ENCODE measurements at regions not wholly inside any gene's neighbourhood (a gene's known extent, or its start where the extent isn't known, plus 50 kb on each side); places are given as distances from the start of the nearest gene placed in this dataset.
A peak's percentile ranks its signal among the peaks of the same experiment; 100 is the strongest.

DNA sequence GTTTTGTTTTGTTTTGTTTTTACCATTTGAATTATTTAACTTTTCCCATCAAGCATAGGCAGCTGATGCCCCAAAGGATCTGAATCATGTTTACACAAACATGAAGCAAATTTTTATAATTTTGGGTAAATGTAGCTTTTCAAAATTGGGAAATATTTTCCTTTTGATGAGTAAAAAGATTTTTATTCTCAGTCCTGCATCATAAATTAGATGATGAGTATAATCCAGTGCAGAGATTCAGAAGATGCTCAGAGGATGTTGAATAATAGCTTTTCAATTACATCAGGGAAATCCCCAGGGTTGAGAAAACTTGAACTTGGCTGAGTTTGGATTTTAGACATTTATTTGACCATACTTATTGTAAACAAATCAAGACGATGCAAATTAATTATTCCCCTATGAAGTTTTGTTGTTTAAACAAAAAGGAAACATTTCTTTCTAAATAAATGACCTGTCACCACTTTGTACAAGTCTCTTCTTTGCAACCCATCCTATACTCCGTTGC, 121.7 kb downstream of the FAM204A start:
- Histone ChIP-seq H3K18ac (ENCODE audit: low read length) (no peak overlapping the region), H2BK120ac (ENCODE audit: low read depth, low read length) (no peak overlapping the region), H2BK12ac (ENCODE audit: low read length) (no peak overlapping the region), H4K8ac (ENCODE audit: low read depth, low read length) (no peak overlapping the region), H3K4me2 (ENCODE audit: insufficient read depth, low read length, poor library complexity, severe bottlenecking) (no peak overlapping the region), H3K9ac (ENCODE audit: low read depth, low read length, poor library complexity) (no peak overlapping the region), H3K27ac (replicated peaks; ENCODE audit: low read length) (no peak overlapping the region), H3K79me1 (ENCODE audit: low read depth, low read length) (no peaks in the 10 kb centered on the region), H2BK15ac (ENCODE audit: low read length) (no peak overlapping the region), H3K9me3 (replicated peaks in 1 of 2; ENCODE audit: control insufficient read depth in 2 of 2, insufficient read depth in 1 of 2, low read depth in 1 of 2, low read length in 2 of 2) (no peaks in the 10 kb centered on the region), H2AFZ (ENCODE audit: low read length) (no peak overlapping the region), H2AK5ac (ENCODE audit: low read depth, low read length) (no peak overlapping the region), H3K14ac (ENCODE audit: low read length) (no peak overlapping the region), H3K36me3 (replicated peaks in 1 of 2; ENCODE audit: control insufficient read depth in 2 of 2, insufficient read depth in 2 of 2, low read length in 2 of 2) (no peaks in the 10 kb centered on the region), H3K23ac (ENCODE audit: low read depth, low read length, poor library complexity) (no peak overlapping the region), H3K27me3 (ENCODE audit: control insufficient read depth in 3 of 3, insufficient read depth in 3 of 3, low read depth in 1 of 3, low read length in 3 of 3) (peaks cover 0 to 6% (median 0%) of the 10 kb centered on the region in 3 experiments), H3K4ac (ENCODE audit: low read length) (no peak overlapping the region), H4K91ac (ENCODE audit: low read depth, low read length, poor library complexity) (no peak overlapping the region), H2BK5ac (ENCODE audit: low read length) (no peak overlapping the region), H3K4me1 (ENCODE audit: control insufficient read depth in 2 of 2, insufficient read depth in 1 of 2, low read depth in 1 of 2, low read length in 2 of 2) (peaks cover 0 to 2% of the 10 kb centered on the region in 2 donors), H3K4me3 (ENCODE audit: low read length in 2 of 2) (no peak overlapping the region)
- no CpG with 5 or more reads among the region's 2 CpGs for WGBS, 2 donors (ENCODE audit: extremely low coverage in 2 of 2, insufficient read length in 2 of 2, insufficient replicate concordance in 1 of 2)
- no peak for DNase-seq (ENCODE audit: low spot score)

DNA sequence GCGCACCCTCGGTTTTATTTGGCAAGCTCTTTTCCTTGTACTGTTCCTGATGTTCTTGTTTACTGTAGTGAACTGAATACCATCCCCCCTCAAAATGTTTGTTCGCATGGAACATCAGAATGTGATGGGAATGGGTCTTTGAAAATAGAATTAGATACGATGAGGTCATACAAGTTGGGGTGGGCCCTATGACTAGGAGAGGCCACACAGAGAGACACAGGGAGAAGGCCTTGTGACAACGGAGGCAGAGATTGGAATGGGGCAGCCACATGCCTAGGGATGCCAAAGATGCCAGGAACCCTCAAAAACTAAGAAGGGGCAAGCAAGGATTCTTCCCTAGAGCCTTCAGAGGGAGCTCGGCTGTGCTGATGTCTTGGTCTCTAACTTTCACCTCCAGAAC, 123.6 kb downstream of the FAM204A start:
- no peak overlapping the region for H3K4ac ChIP-seq (ENCODE audit: low read length)
- no peak overlapping the region for H2BK120ac ChIP-seq (ENCODE audit: low read depth, low read length)
- no peaks in the 10 kb centered on the region for H3K36me3 ChIP-seq (replicated peaks in 1 of 2; ENCODE audit: control insufficient read depth in 2 of 2, insufficient read depth in 2 of 2, low read length in 2 of 2)
- no peak overlapping the region for H3K27ac ChIP-seq (replicated peaks; ENCODE audit: low read length)
- H3K4me2 ChIP-seq (ENCODE audit: insufficient read depth, low read length, poor library complexity, severe bottlenecking) = no peak overlapping the region
- H2BK15ac ChIP-seq (ENCODE audit: low read length) = no peak overlapping the region
- no peak overlapping the region for H3K14ac ChIP-seq (ENCODE audit: low read length)
- H2BK5ac ChIP-seq (ENCODE audit: low read length) = no peak overlapping the region
- no peak overlapping the region for H2AK5ac ChIP-seq (ENCODE audit: low read depth, low read length)
- H3K23ac ChIP-seq (ENCODE audit: low read depth, low read length, poor library complexity) = no peak overlapping the region
- H2AFZ ChIP-seq (ENCODE audit: low read length) = no peak overlapping the region
- H2BK12ac ChIP-seq (ENCODE audit: low read length) = no peak overlapping the region
- no CpG with 5 or more reads among the region's 6 CpGs for WGBS, 2 donors (ENCODE audit: extremely low coverage in 2 of 2, insufficient read length in 2 of 2, insufficient replicate concordance in 1 of 2)
- no peak overlapping the region for H3K18ac ChIP-seq (ENCODE audit: low read length)
- H3K4me1 ChIP-seq (ENCODE audit: control insufficient read depth in 2 of 2, insufficient read depth in 1 of 2, low read depth in 1 of 2, low read length in 2 of 2) = peaks cover under 1 to 2% of the 10 kb centered on the region in 2 donors
- no peak overlapping the region for H3K9ac ChIP-seq (ENCODE audit: low read depth, low read length, poor library complexity)
- no peak overlapping the region for H4K91ac ChIP-seq (ENCODE audit: low read depth, low read length, poor library complexity)
- peaks cover 0 to 6% (median 0%) of the 10 kb centered on the region in 3 experiments for H3K27me3 ChIP-seq (ENCODE audit: control insufficient read depth in 3 of 3, insufficient read depth in 3 of 3, low read depth in 1 of 3, low read length in 3 of 3)
- no peaks in the 10 kb centered on the region for H3K9me3 ChIP-seq (replicated peaks in 1 of 2; ENCODE audit: control insufficient read depth in 2 of 2, insufficient read depth in 1 of 2, low read depth in 1 of 2, low read length in 2 of 2)
- no peak overlapping the region for H4K8ac ChIP-seq (ENCODE audit: low read depth, low read length)
- H3K4me3 ChIP-seq (ENCODE audit: low read length in 2 of 2) = no peak overlapping the region
- no peak for DNase-seq (ENCODE audit: low spot score)
- no peaks in the 10 kb centered on the region for H3K79me1 ChIP-seq (ENCODE audit: low read depth, low read length)

DNA sequence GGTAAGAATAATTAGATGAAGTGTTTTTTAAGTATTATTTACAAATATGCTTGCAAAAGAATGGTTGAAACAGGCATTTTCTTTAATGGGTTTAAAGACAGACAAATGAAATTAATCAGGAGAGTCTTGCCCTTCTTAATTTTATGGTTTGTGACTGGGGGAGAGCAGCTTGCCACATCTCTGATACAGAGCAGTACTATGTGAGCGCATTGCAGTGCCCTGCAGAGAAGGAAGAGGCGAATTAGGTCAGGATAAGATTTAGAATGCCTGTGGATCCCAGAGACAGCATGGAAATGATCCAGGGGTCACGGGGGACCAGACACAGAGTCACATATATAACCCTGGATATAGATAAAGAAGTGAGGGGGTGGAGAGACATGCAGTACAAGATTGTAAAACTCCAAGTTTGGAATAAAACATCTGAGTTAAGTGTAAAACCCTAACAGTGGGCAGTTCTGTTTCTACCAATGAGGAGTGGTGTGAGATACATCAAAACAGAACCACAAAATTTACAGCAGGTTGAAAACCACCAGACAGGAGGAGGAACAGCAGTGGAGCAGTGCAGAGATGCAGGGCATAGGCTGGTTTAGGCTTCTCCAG, 125.5 kb downstream of the FAM204A start:
- no peak overlapping the region for H2BK5ac ChIP-seq (ENCODE audit: low read length)
- no peak overlapping the region for H2AFZ ChIP-seq (ENCODE audit: low read length)
- peaks cover 2 to 4% of the 10 kb centered on the region in 2 donors for H3K4me1 ChIP-seq (ENCODE audit: control insufficient read depth in 2 of 2, insufficient read depth in 1 of 2, low read depth in 1 of 2, low read length in 2 of 2)
- no peak overlapping the region for H2BK120ac ChIP-seq (ENCODE audit: low read depth, low read length)
- WGBS, 2 donors (ENCODE audit: extremely low coverage in 2 of 2, insufficient read length in 2 of 2, insufficient replicate concordance in 1 of 2) = no CpG with 5 or more reads among the region's 3 CpGs
- H3K23ac ChIP-seq (ENCODE audit: low read depth, low read length, poor library complexity) = no peak overlapping the region
- H3K9me3 ChIP-seq (replicated peaks in 1 of 2; ENCODE audit: control insufficient read depth in 2 of 2, insufficient read depth in 1 of 2, low read depth in 1 of 2, low read length in 2 of 2) = no peaks in the 10 kb centered on the region
- H2AK5ac ChIP-seq (ENCODE audit: low read depth, low read length) = no peak overlapping the region
- no peaks in the 10 kb centered on the region for H3K36me3 ChIP-seq (replicated peaks in 1 of 2; ENCODE audit: control insufficient read depth in 2 of 2, insufficient read depth in 2 of 2, low read length in 2 of 2)
- DNase-seq (ENCODE audit: low spot score) = no peak
- no peak overlapping the region for H3K18ac ChIP-seq (ENCODE audit: low read length)
- H2BK15ac ChIP-seq (ENCODE audit: low read length) = no peak overlapping the region
- no peak overlapping the region for H2BK12ac ChIP-seq (ENCODE audit: low read length)
- H3K4ac ChIP-seq (ENCODE audit: low read length) = no peak overlapping the region
- H3K27ac ChIP-seq (replicated peaks; ENCODE audit: low read length) = no peak overlapping the region
- no peak overlapping the region for H3K4me3 ChIP-seq (ENCODE audit: low read length in 2 of 2)
- no peak overlapping the region for H3K9ac ChIP-seq (ENCODE audit: low read depth, low read length, poor library complexity)
- H3K14ac ChIP-seq (ENCODE audit: low read length) = no peak overlapping the region
- no peaks in the 10 kb centered on the region for H3K79me1 ChIP-seq (ENCODE audit: low read depth, low read length)
- H4K91ac ChIP-seq (ENCODE audit: low read depth, low read length, poor library complexity) = no peak overlapping the region
- no peak overlapping the region for H3K4me2 ChIP-seq (ENCODE audit: insufficient read depth, low read length, poor library complexity, severe bottlenecking)
- H3K27me3 ChIP-seq (ENCODE audit: control insufficient read depth in 3 of 3, insufficient read depth in 3 of 3, low read depth in 1 of 3, low read length in 3 of 3) = peaks cover 0 to 4% (median 0%) of the 10 kb centered on the region in 3 experiments
- no peak overlapping the region for H4K8ac ChIP-seq (ENCODE audit: low read depth, low read length)

DNA sequence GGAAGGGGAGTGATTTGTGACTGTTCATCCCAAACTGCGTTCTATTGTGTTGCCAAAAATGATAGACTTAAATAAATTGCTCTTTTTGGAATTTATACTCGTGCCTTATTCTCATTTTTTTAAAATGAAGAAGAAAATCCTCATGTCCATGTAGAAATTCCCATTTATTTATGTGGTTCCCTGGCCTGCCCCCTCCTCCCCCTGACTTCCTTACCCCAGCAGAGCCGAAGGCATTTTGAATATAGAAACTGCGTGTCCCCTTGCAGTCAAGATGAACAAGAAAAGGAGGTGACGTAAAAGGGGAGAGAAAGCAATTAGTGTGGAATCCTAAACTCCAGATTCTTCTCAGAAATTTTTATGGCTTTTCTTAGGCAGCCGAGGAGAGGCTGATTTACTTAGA, 126.1 kb downstream of the FAM204A start:
- no peaks in the 10 kb centered on the region for H3K27me3 ChIP-seq (ENCODE audit: control insufficient read depth in 3 of 3, insufficient read depth in 3 of 3, low read depth in 1 of 3, low read length in 3 of 3)
- no peak overlapping the region for H2BK12ac ChIP-seq (ENCODE audit: low read length)
- H2BK5ac ChIP-seq (ENCODE audit: low read length) = no peak overlapping the region
- no peak overlapping the region for H3K9ac ChIP-seq (ENCODE audit: low read depth, low read length, poor library complexity)
- no peak overlapping the region for H3K4me2 ChIP-seq (ENCODE audit: insufficient read depth, low read length, poor library complexity, severe bottlenecking)
- no peak overlapping the region for H2BK15ac ChIP-seq (ENCODE audit: low read length)
- peak overlapping the region; percentile 49 for H3K18ac ChIP-seq (ENCODE audit: low read length)
- no peak overlapping the region for H3K4ac ChIP-seq (ENCODE audit: low read length)
- H3K36me3 ChIP-seq (replicated peaks in 1 of 2; ENCODE audit: control insufficient read depth in 2 of 2, insufficient read depth in 2 of 2, low read length in 2 of 2) = no peaks in the 10 kb centered on the region
- H4K91ac ChIP-seq (ENCODE audit: low read depth, low read length, poor library complexity) = no peak overlapping the region
- H3K27ac ChIP-seq (replicated peaks; ENCODE audit: low read length) = no peak overlapping the region
- no peaks in the 10 kb centered on the region for H3K9me3 ChIP-seq (replicated peaks in 1 of 2; ENCODE audit: control insufficient read depth in 2 of 2, insufficient read depth in 1 of 2, low read depth in 1 of 2, low read length in 2 of 2)
- peaks cover 2 to 4% of the 10 kb centered on the region in 2 donors for H3K4me1 ChIP-seq (ENCODE audit: control insufficient read depth in 2 of 2, insufficient read depth in 1 of 2, low read depth in 1 of 2, low read length in 2 of 2)
- H3K79me1 ChIP-seq (ENCODE audit: low read depth, low read length) = no peaks in the 10 kb centered on the region
- H4K8ac ChIP-seq (ENCODE audit: low read depth, low read length) = no peak overlapping the region
- H3K14ac ChIP-seq (ENCODE audit: low read length) = no peak overlapping the region
- DNase-seq (ENCODE audit: low spot score) = no peak
- no peak overlapping the region for H3K4me3 ChIP-seq (ENCODE audit: low read length in 2 of 2)
- no peak overlapping the region for H2AK5ac ChIP-seq (ENCODE audit: low read depth, low read length)
- no peak overlapping the region for H2BK120ac ChIP-seq (ENCODE audit: low read depth, low read length)
- no peak overlapping the region for H2AFZ ChIP-seq (ENCODE audit: low read length)
- no peak overlapping the region for H3K23ac ChIP-seq (ENCODE audit: low read depth, low read length, poor library complexity)
- no CpG with 5 or more reads among the region's 6 CpGs for WGBS, 2 donors (ENCODE audit: extremely low coverage in 2 of 2, insufficient read length in 2 of 2, insufficient replicate concordance in 1 of 2)

All from neuronal stem cell (in vitro differentiated cells).